Central memory CD4-positive, alpha-beta T cell (primary cell): ENCODE measurements at regions not wholly inside any gene's neighbourhood (a gene's known extent, or its start where the extent isn't known, plus 50 kb on each side); places are given as distances from the start of the nearest gene placed in this dataset.

Experiments used
- DNase-seq: peaks from one replicate; pipeline ENCODE4 v3.0.0; 2022

GRCh38 chr15:99511866-99512661 lies 53.7 kb upstream of the MEF2A start:
- DNase-seq = no peak

- DNase-seq = no peak
Observed at GRCh38 chr15:99514306-99514705, 51.5 kb upstream of the MEF2A start.
